ENCODE measurements at regions not wholly inside any gene's neighbourhood (a gene's known extent, or its start where the extent isn't known, plus 50 kb on each side); places are given as distances from the start of the nearest gene placed in this dataset.

DNA sequence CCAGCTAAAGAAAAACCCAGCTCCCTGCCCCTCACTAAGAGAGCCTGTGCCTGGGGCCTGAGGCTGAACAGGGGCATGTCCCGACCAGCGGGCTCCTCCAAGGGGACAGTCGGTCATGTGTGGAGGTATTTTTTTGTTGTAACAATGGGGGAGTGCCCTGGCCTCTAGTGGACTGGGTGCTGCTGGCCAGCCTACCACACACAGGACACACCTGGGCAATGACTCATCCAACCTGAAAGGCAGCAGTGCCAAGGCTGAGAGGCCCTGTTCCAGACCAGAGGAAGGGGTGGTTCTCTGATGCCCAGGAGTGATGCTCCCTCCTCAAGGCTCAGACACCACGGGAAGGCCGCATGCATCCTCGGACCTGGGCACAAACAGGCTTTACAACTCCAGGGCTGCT lies 181.5 kb downstream of the OLFM1 start:
- no peak for DNase-seq (ENCODE audit: insufficient read length, low spot score, missing footprints)
- H3K4me2 ChIP-seq (ENCODE audit: insufficient read depth, low read length): no peak overlapping the region
- no peak overlapping the region for H3K27ac ChIP-seq (ENCODE audit: low read depth, low read length)
- no peaks in the 10 kb centered on the region for H3K9me3 ChIP-seq (ENCODE audit: low read depth, low read length)
- H3K27me3 ChIP-seq (ENCODE audit: insufficient read depth, low read length): no peaks in the 10 kb centered on the region
- no peaks in the 10 kb centered on the region for H3K79me2 ChIP-seq (ENCODE audit: insufficient read depth, low read length)
- TF ChIP-seq, protein P1, sequence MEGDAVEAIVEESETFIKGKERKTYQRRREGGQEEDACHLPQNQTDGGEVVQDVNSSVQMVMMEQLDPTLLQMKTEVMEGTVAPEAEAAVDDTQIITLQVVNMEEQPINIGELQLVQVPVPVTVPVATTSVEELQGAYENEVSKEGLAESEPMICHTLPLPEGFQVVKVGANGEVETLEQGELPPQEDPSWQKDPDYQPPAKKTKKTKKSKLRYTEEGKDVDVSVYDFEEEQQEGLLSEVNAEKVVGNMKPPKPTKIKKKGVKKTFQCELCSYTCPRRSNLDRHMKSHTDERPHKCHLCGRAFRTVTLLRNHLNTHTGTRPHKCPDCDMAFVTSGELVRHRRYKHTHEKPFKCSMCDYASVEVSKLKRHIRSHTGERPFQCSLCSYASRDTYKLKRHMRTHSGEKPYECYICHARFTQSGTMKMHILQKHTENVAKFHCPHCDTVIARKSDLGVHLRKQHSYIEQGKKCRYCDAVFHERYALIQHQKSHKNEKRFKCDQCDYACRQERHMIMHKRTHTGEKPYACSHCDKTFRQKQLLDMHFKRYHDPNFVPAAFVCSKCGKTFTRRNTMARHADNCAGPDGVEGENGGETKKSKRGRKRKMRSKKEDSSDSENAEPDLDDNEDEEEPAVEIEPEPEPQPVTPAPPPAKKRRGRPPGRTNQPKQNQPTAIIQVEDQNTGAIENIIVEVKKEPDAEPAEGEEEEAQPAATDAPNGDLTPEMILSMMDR (IDR thresholded peaks at IDR 0.05; ENCODE audit: extremely low read depth, low read depth, low read length): no peak
- no peaks in the 10 kb centered on the region for H3K4me1 ChIP-seq (ENCODE audit: insufficient read depth, low read length)
- no peak overlapping the region for H3K4me3 ChIP-seq (ENCODE audit: insufficient read depth, low read length)
- no peaks in the 10 kb centered on the region for H3K36me3 ChIP-seq (ENCODE audit: insufficient read depth, low read length)
- no peak overlapping the region for H2AFZ ChIP-seq (ENCODE audit: low read length)
- no peaks in the 10 kb centered on the region for H4K20me1 ChIP-seq (ENCODE audit: insufficient read depth, low read length)

DNA sequence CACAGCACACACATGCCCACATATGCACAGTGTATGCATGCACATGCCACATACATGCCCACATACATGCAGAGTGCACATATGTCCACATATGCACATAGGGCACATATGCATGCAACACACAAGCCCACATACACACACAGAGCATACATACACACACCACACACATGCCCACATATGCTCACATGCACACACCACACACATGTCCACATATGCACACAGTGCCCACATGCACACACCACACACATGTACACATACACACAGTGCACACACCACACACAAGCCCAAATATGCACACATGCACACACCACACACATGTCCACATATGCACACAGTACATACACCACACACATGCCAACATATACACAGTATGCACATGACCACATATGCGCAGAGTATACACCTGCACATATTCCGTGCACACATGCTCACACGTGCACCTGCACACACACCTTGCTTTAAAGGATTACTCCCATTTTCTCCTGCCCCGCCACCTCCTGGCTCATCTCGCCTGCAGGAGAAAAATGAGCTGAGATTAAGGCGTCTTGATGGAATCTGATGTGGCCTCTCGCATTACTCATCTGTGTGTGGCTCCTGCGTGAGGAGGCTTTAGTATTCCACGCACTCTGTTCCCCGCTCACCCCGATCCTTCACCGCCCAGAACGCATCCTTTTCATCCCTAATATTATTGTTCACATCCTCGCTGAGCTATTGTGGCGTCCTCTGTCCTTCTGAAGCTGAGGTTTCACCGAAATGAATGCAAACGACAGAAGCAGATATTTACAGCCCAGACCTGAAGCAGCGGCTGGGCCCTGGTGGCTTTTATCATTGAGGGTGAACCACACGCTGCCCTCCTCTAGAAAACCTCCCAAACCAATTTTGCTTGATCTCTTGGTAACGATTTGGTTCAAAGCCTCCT lies 182.7 kb downstream of the OLFM1 start:
- TF ChIP-seq, protein P1 (IDR thresholded peaks at IDR 0.05; ENCODE audit: extremely low read depth, low read depth, low read length): no peak
- no peak overlapping the region for H3K4me2 ChIP-seq (ENCODE audit: insufficient read depth, low read length)
- no peaks in the 10 kb centered on the region for H3K36me3 ChIP-seq (ENCODE audit: insufficient read depth, low read length)
- H3K79me2 ChIP-seq (ENCODE audit: insufficient read depth, low read length): no peaks in the 10 kb centered on the region
- H3K27me3 ChIP-seq (ENCODE audit: insufficient read depth, low read length): no peaks in the 10 kb centered on the region
- H3K4me3 ChIP-seq (ENCODE audit: insufficient read depth, low read length): no peak overlapping the region
- no peak for DNase-seq (ENCODE audit: insufficient read length, low spot score, missing footprints)
- H3K4me1 ChIP-seq (ENCODE audit: insufficient read depth, low read length): no peaks in the 10 kb centered on the region
- no peak overlapping the region for H2AFZ ChIP-seq (ENCODE audit: low read length)
- H3K9me3 ChIP-seq (ENCODE audit: low read depth, low read length): no peaks in the 10 kb centered on the region
- H4K20me1 ChIP-seq (ENCODE audit: insufficient read depth, low read length): no peaks in the 10 kb centered on the region
- no peak overlapping the region for H3K27ac ChIP-seq (ENCODE audit: low read depth, low read length)

DNA sequence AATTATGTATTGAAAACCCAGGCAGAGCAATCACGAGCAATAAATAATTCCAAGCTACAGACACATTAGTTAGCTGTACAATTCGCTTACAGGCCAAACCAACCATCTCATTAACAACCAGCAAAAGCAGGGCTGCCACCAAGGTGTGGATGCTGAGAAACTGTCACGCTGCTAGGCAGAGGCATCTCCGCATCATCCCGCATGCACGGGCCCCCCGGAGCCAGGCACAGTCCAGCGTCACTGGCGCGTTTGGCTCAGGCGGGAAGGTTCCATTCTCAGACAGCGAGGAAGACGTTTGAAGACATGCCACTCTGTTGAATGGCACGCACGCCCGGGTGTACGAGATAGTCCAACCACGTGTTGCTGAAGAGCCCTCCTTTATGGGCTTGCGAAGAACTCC lies 184.0 kb downstream of the OLFM1 start:
- Histone ChIP-seq H3K4me3 (ENCODE audit: insufficient read depth, low read length) (no peak overlapping the region), H3K9me3 (ENCODE audit: low read depth, low read length) (no peaks in the 10 kb centered on the region), H3K27ac (ENCODE audit: low read depth, low read length) (no peak overlapping the region), H3K4me1 (ENCODE audit: insufficient read depth, low read length) (no peaks in the 10 kb centered on the region), H3K4me2 (ENCODE audit: insufficient read depth, low read length) (no peak overlapping the region), H3K79me2 (ENCODE audit: insufficient read depth, low read length) (no peaks in the 10 kb centered on the region), H4K20me1 (ENCODE audit: insufficient read depth, low read length) (no peaks in the 10 kb centered on the region), H3K36me3 (ENCODE audit: insufficient read depth, low read length) (no peaks in the 10 kb centered on the region), H2AFZ (ENCODE audit: low read length) (no peak overlapping the region), H3K27me3 (ENCODE audit: insufficient read depth, low read length) (no peaks in the 10 kb centered on the region)
- DNase-seq (ENCODE audit: insufficient read length, low spot score, missing footprints): no peak
- TF ChIP-seq, protein P1 (IDR thresholded peaks at IDR 0.05; ENCODE audit: extremely low read depth, low read depth, low read length): no peak

DNA sequence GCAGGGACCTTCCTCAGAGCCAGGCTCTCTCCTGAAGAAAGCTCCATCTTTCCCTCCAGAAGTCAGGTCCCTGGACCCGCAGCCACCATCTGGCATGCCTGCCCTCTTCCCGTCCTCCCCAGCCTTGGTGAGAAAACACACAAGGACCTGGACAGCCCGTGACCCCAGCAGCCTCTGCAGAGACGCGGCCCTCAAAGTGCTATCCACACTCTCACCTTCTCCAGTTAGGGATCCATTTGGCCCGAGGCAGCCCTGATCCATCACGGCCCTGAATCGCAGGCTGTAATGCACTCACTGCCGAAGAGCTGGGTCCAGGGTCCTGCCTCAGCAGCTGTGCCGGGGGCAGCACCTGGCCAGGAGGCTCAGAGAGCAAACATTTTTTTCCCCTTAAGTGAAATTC lies 185.1 kb downstream of the OLFM1 start:
- no peak for DNase-seq (ENCODE audit: insufficient read length, low spot score, missing footprints)
- Histone ChIP-seq H3K36me3 (ENCODE audit: insufficient read depth, low read length) (no peaks in the 10 kb centered on the region), H3K9me3 (ENCODE audit: low read depth, low read length) (no peaks in the 10 kb centered on the region)

More for the DNA sequence above, 185.1 kb downstream of the OLFM1 start:
- H3K27ac ChIP-seq (ENCODE audit: low read depth, low read length): no peak overlapping the region
- H3K4me1 ChIP-seq (ENCODE audit: insufficient read depth, low read length): no peaks in the 10 kb centered on the region
- H2AFZ ChIP-seq (ENCODE audit: low read length): no peak overlapping the region
- TF ChIP-seq, protein P1 (IDR thresholded peaks at IDR 0.05; ENCODE audit: extremely low read depth, low read depth, low read length): no peak
- H4K20me1 ChIP-seq (ENCODE audit: insufficient read depth, low read length): no peaks in the 10 kb centered on the region
- no peak overlapping the region for H3K4me3 ChIP-seq (ENCODE audit: insufficient read depth, low read length)
- H3K79me2 ChIP-seq (ENCODE audit: insufficient read depth, low read length): no peaks in the 10 kb centered on the region
- H3K4me2 ChIP-seq (ENCODE audit: insufficient read depth, low read length): no peak overlapping the region
- no peaks in the 10 kb centered on the region for H3K27me3 ChIP-seq (ENCODE audit: insufficient read depth, low read length)
